ENCODE measurements at regions not wholly inside any gene's neighbourhood (a gene's known extent, or its start where the extent isn't known, plus 50 kb on each side); places are given as distances from the start of the nearest gene placed in this dataset.
A peak's percentile ranks its signal among the peaks of the same experiment; 100 is the strongest.
"Not testable (repeated sequence)": the region's sequence is repeated elsewhere in the genome, so short reads cannot be mapped to it uniquely, and the experiment has no call there.

- not testable (repeated sequence) for DNase-seq (ENCODE audit: insufficient read length, low spot score); FAIRE-seq
Observed at GRCh38 chr10:117838500-117839498, 207.9 kb downstream of the RAB11FIP2 start.

- not testable (repeated sequence) for DNase-seq (ENCODE audit: insufficient read length, low spot score); FAIRE-seq
Observed at GRCh38 chr10:117856426-117856825, 190.3 kb downstream of the RAB11FIP2 start.

GRCh38 chr10:117860135-117860534 is 186.6 kb downstream of the RAB11FIP2 start:
- DNase-seq (ENCODE audit: insufficient read length, low spot score) (no peak), FAIRE-seq (no peak)

- peak; percentile 22 for DNase-seq (ENCODE audit: insufficient read length, low spot score)
- FAIRE-seq, result peak; percentile 4
Observed at GRCh38 chr10:117860823-117861222, 185.9 kb downstream of the RAB11FIP2 start.

GRCh38 chr10:117861329-117861728 is 185.4 kb downstream of the RAB11FIP2 start:
- FAIRE-seq (no peak), DNase-seq (ENCODE audit: insufficient read length, low spot score) (no peak)

- DNase-seq (ENCODE audit: insufficient read length, low spot score), result no peak
- no peak for FAIRE-seq
Observed at GRCh38 chr10:117863771-117864170, 183.0 kb downstream of the RAB11FIP2 start.

- DNase-seq (ENCODE audit: insufficient read length, low spot score) (no peak), FAIRE-seq (no peak)
Observed at GRCh38 chr10:117865945-117866344, 180.8 kb downstream of the RAB11FIP2 start.

GRCh38 chr10:117868151-117868550 is 178.6 kb downstream of the RAB11FIP2 start:
- DNase-seq (ENCODE audit: insufficient read length, low spot score), result no peak
- no peak for FAIRE-seq

GRCh38 chr10:117875793-117876192 is 170.9 kb downstream of the RAB11FIP2 start:
- FAIRE-seq, result no peak
- DNase-seq (ENCODE audit: insufficient read length, low spot score), result no peak

- no peak for DNase-seq (ENCODE audit: insufficient read length, low spot score)
- FAIRE-seq, result no peak
Observed at GRCh38 chr10:117876210-117876609, 170.5 kb downstream of the RAB11FIP2 start.

GRCh38 chr10:117878626-117879025 is 168.1 kb downstream of the RAB11FIP2 start:
- FAIRE-seq (no peak), DNase-seq (ENCODE audit: insufficient read length, low spot score) (no peak)

- DNase-seq (ENCODE audit: insufficient read length, low spot score), result no peak
- no peak for FAIRE-seq
Observed at GRCh38 chr10:117884093-117884492, 162.6 kb downstream of the RAB11FIP2 start.

- FAIRE-seq (no peak), DNase-seq (ENCODE audit: insufficient read length, low spot score) (no peak)
Observed at GRCh38 chr10:117884592-117884991, 162.1 kb downstream of the RAB11FIP2 start.

- FAIRE-seq (no peak), DNase-seq (ENCODE audit: insufficient read length, low spot score) (no peak)
Observed at GRCh38 chr10:117885206-117885829, 161.4 kb downstream of the RAB11FIP2 start.

- no peak for DNase-seq (ENCODE audit: insufficient read length, low spot score)
- no peak for FAIRE-seq
Observed at GRCh38 chr10:117886766-117887165, 160.0 kb downstream of the RAB11FIP2 start.

GRCh38 chr10:117889664-117890063 is 157.1 kb downstream of the RAB11FIP2 start:
- FAIRE-seq, result no peak
- DNase-seq (ENCODE audit: insufficient read length, low spot score), result no peak

- FAIRE-seq (no peak), DNase-seq (ENCODE audit: insufficient read length, low spot score) (no peak)
Observed at GRCh38 chr10:117892681-117893220, 154.0 kb downstream of the RAB11FIP2 start.

GRCh38 chr10:117894339-117894738 is 152.4 kb downstream of the RAB11FIP2 start:
- FAIRE-seq (no peak), DNase-seq (ENCODE audit: insufficient read length, low spot score) (no peak)

GRCh38 chr10:117896517-117896916 is 150.2 kb downstream of the RAB11FIP2 start:
- FAIRE-seq (no peak), DNase-seq (ENCODE audit: insufficient read length, low spot score) (no peak)

GRCh38 chr10:117899181-117899683 is 147.5 kb downstream of the RAB11FIP2 start:
- FAIRE-seq, result no peak
- DNase-seq (ENCODE audit: insufficient read length, low spot score), result no peak

GRCh38 chr10:117900280-117900679 is 146.5 kb downstream of the RAB11FIP2 start:
- FAIRE-seq (no peak), DNase-seq (ENCODE audit: insufficient read length, low spot score) (no peak)
